ENCODE measurements at regions not wholly inside any gene's neighbourhood (a gene's known extent, or its start where the extent isn't known, plus 50 kb on each side); places are given as distances from the start of the nearest gene placed in this dataset.
"Not testable (repeated sequence)": the region's sequence is repeated elsewhere in the genome, so short reads cannot be mapped to it uniquely, and the experiment has no call there.

- H3K23ac ChIP-seq (ENCODE audit: low read depth, low read length, poor library complexity); H3K36me3 ChIP-seq (replicated peaks in 1 of 2; ENCODE audit: control insufficient read depth in 2 of 2, insufficient read depth in 2 of 2, low read length in 2 of 2); H2BK15ac ChIP-seq (ENCODE audit: low read length); H2BK5ac ChIP-seq (ENCODE audit: low read length); H4K8ac ChIP-seq (ENCODE audit: low read depth, low read length); H3K27me3 ChIP-seq (ENCODE audit: control insufficient read depth in 3 of 3, insufficient read depth in 3 of 3, low read depth in 1 of 3, low read length in 3 of 3); DNase-seq (ENCODE audit: low spot score); H3K9me3 ChIP-seq (replicated peaks in 1 of 2; ENCODE audit: control insufficient read depth in 2 of 2, insufficient read depth in 1 of 2, low read depth in 1 of 2, low read length in 2 of 2); H2AFZ ChIP-seq (ENCODE audit: low read length); H2AK5ac ChIP-seq (ENCODE audit: low read depth, low read length); H3K27ac ChIP-seq (replicated peaks; ENCODE audit: low read length); H3K79me1 ChIP-seq (ENCODE audit: low read depth, low read length); H3K9ac ChIP-seq (ENCODE audit: low read depth, low read length, poor library complexity); H3K4me3 ChIP-seq (ENCODE audit: low read length in 2 of 2); H3K4me1 ChIP-seq (ENCODE audit: control insufficient read depth in 2 of 2, insufficient read depth in 1 of 2, low read depth in 1 of 2, low read length in 2 of 2); H4K91ac ChIP-seq (ENCODE audit: low read depth, low read length, poor library complexity); H2BK12ac ChIP-seq (ENCODE audit: low read length); H2BK120ac ChIP-seq (ENCODE audit: low read depth, low read length); H3K18ac ChIP-seq (ENCODE audit: low read length); H3K4me2 ChIP-seq (ENCODE audit: insufficient read depth, low read length, poor library complexity, severe bottlenecking); H3K4ac ChIP-seq (ENCODE audit: low read length); H3K14ac ChIP-seq (ENCODE audit: low read length): not testable (repeated sequence)
- WGBS, 2 donors (ENCODE audit: extremely low coverage in 2 of 2, insufficient read length in 2 of 2, insufficient replicate concordance in 1 of 2): no CpG with 5 or more reads among the region's 2 CpGs
Measured at GRCh38 chr9:111735344-111735743, 59.4 kb downstream of the SHOC1 start.

GRCh38 chr9:111731928-111732327, 62.8 kb downstream of the SHOC1 start:
- Histone ChIP-seq H3K9me3 (replicated peaks in 1 of 2; ENCODE audit: control insufficient read depth in 2 of 2, insufficient read depth in 1 of 2, low read depth in 1 of 2, low read length in 2 of 2) (peaks cover 5% of the 10 kb centered on the region in 2 donors), H2AK5ac (ENCODE audit: low read depth, low read length) (no peak overlapping the region), H3K18ac (ENCODE audit: low read length) (no peak overlapping the region), H3K4me3 (ENCODE audit: low read length in 2 of 2) (no peak overlapping the region), H3K14ac (ENCODE audit: low read length) (no peak overlapping the region), H3K4me2 (ENCODE audit: insufficient read depth, low read length, poor library complexity, severe bottlenecking) (no peak overlapping the region), H2BK12ac (ENCODE audit: low read length) (no peak overlapping the region), H2AFZ (ENCODE audit: low read length) (no peak overlapping the region), H3K79me1 (ENCODE audit: low read depth, low read length) (no peaks in the 10 kb centered on the region), H2BK15ac (ENCODE audit: low read length) (no peak overlapping the region), H3K23ac (ENCODE audit: low read depth, low read length, poor library complexity) (no peak overlapping the region), H3K36me3 (replicated peaks in 1 of 2; ENCODE audit: control insufficient read depth in 2 of 2, insufficient read depth in 2 of 2, low read length in 2 of 2) (no peaks in the 10 kb centered on the region), H3K4me1 (ENCODE audit: control insufficient read depth in 2 of 2, insufficient read depth in 1 of 2, low read depth in 1 of 2, low read length in 2 of 2) (no peaks in the 10 kb centered on the region), H4K91ac (ENCODE audit: low read depth, low read length, poor library complexity) (no peak overlapping the region), H3K27me3 (ENCODE audit: control insufficient read depth in 3 of 3, insufficient read depth in 3 of 3, low read depth in 1 of 3, low read length in 3 of 3) (no peaks in the 10 kb centered on the region), H3K27ac (replicated peaks; ENCODE audit: low read length) (no peak overlapping the region), H2BK5ac (ENCODE audit: low read length) (no peak overlapping the region), H3K9ac (ENCODE audit: low read depth, low read length, poor library complexity) (no peak overlapping the region), H3K4ac (ENCODE audit: low read length) (no peak overlapping the region), H4K8ac (ENCODE audit: low read depth, low read length) (no peak overlapping the region), H2BK120ac (ENCODE audit: low read depth, low read length) (no peak overlapping the region)
- no peak for DNase-seq (ENCODE audit: low spot score)

DNA sequence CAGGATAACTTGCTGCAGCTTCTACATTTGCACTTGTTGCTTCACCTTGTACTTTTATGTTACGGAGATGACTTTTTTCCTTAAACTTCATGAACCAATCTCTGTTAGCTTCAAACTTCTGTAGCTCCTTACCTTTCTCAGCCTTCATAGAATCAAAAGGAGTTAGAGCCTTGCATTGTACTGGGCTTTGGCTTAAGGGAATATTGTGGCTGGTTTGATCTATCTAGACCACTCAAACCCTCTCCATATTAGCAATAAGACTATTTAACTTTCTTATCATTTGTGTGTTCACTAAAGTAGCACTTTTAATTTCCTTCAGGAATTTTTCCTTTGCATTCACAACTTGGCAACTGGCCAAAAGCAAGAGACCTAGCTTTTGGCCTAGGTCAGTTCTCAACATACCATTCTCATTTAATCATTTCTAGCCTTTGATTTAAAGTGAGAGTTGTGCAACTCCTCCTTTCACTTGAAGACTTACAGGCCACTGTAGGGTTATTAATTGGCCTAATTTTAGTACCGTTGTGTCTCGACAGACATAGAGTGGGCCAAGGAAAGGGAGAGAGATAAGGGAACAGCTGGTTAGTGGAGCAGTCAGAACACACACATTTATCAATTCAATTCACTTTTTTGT, 63.7 kb downstream of the SHOC1 start:
- no peak overlapping the region for H3K23ac ChIP-seq (ENCODE audit: low read depth, low read length, poor library complexity)
- no peak overlapping the region for H3K9ac ChIP-seq (ENCODE audit: low read depth, low read length, poor library complexity)
- WGBS, 2 donors (ENCODE audit: extremely low coverage in 2 of 2, insufficient read length in 2 of 2, insufficient replicate concordance in 1 of 2): no CpG with 5 or more reads among the region's 3 CpGs
- H2AFZ ChIP-seq (ENCODE audit: low read length): no peak overlapping the region
- DNase-seq (ENCODE audit: low spot score): no peak
- no peak overlapping the region for H3K14ac ChIP-seq (ENCODE audit: low read length)
- no peak overlapping the region for H3K4ac ChIP-seq (ENCODE audit: low read length)
- no peak overlapping the region for H2BK12ac ChIP-seq (ENCODE audit: low read length)
- H2BK15ac ChIP-seq (ENCODE audit: low read length): no peak overlapping the region
- H3K4me1 ChIP-seq (ENCODE audit: control insufficient read depth in 2 of 2, insufficient read depth in 1 of 2, low read depth in 1 of 2, low read length in 2 of 2): no peaks in the 10 kb centered on the region
- no peak overlapping the region for H4K91ac ChIP-seq (ENCODE audit: low read depth, low read length, poor library complexity)
- H2AK5ac ChIP-seq (ENCODE audit: low read depth, low read length): no peak overlapping the region
- no peak overlapping the region for H2BK120ac ChIP-seq (ENCODE audit: low read depth, low read length)
- no peak overlapping the region for H2BK5ac ChIP-seq (ENCODE audit: low read length)
- H3K18ac ChIP-seq (ENCODE audit: low read length): no peak overlapping the region
- H3K4me3 ChIP-seq (ENCODE audit: low read length in 2 of 2): no peak overlapping the region
- no peak overlapping the region for H3K4me2 ChIP-seq (ENCODE audit: insufficient read depth, low read length, poor library complexity, severe bottlenecking)
- no peaks in the 10 kb centered on the region for H3K27me3 ChIP-seq (ENCODE audit: control insufficient read depth in 3 of 3, insufficient read depth in 3 of 3, low read depth in 1 of 3, low read length in 3 of 3)
- H4K8ac ChIP-seq (ENCODE audit: low read depth, low read length): no peak overlapping the region
- no peak overlapping the region for H3K27ac ChIP-seq (replicated peaks; ENCODE audit: low read length)
- H3K36me3 ChIP-seq (replicated peaks in 1 of 2; ENCODE audit: control insufficient read depth in 2 of 2, insufficient read depth in 2 of 2, low read length in 2 of 2): no peaks in the 10 kb centered on the region
- H3K79me1 ChIP-seq (ENCODE audit: low read depth, low read length): no peaks in the 10 kb centered on the region
- peaks cover under 1 to 5% of the 10 kb centered on the region in 2 donors for H3K9me3 ChIP-seq (replicated peaks in 1 of 2; ENCODE audit: control insufficient read depth in 2 of 2, insufficient read depth in 1 of 2, low read depth in 1 of 2, low read length in 2 of 2)

- Histone ChIP-seq H3K9me3 (replicated peaks in 1 of 2; ENCODE audit: control insufficient read depth in 2 of 2, insufficient read depth in 1 of 2, low read depth in 1 of 2, low read length in 2 of 2) (peaks cover 0 to 5% of the 10 kb centered on the region in 2 donors), H3K36me3 (replicated peaks in 1 of 2; ENCODE audit: control insufficient read depth in 2 of 2, insufficient read depth in 2 of 2, low read length in 2 of 2) (no peaks in the 10 kb centered on the region), H3K27ac (replicated peaks; ENCODE audit: low read length) (no peak overlapping the region), H3K4me3 (ENCODE audit: low read length in 2 of 2) (no peak overlapping the region), H2AFZ (ENCODE audit: low read length) (no peak overlapping the region), H3K14ac (ENCODE audit: low read length) (no peak overlapping the region), H2AK5ac (ENCODE audit: low read depth, low read length) (no peak overlapping the region), H4K91ac (ENCODE audit: low read depth, low read length, poor library complexity) (no peak overlapping the region), H2BK12ac (ENCODE audit: low read length) (no peak overlapping the region), H3K4ac (ENCODE audit: low read length) (no peak overlapping the region), H4K8ac (ENCODE audit: low read depth, low read length) (no peak overlapping the region), H3K4me2 (ENCODE audit: insufficient read depth, low read length, poor library complexity, severe bottlenecking) (peak overlapping the region; percentile 11), H3K18ac (ENCODE audit: low read length) (no peak overlapping the region), H3K9ac (ENCODE audit: low read depth, low read length, poor library complexity) (no peak overlapping the region), H3K79me1 (ENCODE audit: low read depth, low read length) (no peaks in the 10 kb centered on the region), H3K27me3 (ENCODE audit: control insufficient read depth in 3 of 3, insufficient read depth in 3 of 3, low read depth in 1 of 3, low read length in 3 of 3) (no peaks in the 10 kb centered on the region), H2BK120ac (ENCODE audit: low read depth, low read length) (no peak overlapping the region), H3K23ac (ENCODE audit: low read depth, low read length, poor library complexity) (no peak overlapping the region), H2BK5ac (ENCODE audit: low read length) (no peak overlapping the region), H2BK15ac (ENCODE audit: low read length) (no peak overlapping the region), H3K4me1 (ENCODE audit: control insufficient read depth in 2 of 2, insufficient read depth in 1 of 2, low read depth in 1 of 2, low read length in 2 of 2) (no peaks in the 10 kb centered on the region)
- no CpG with 5 or more reads among the region's 2 CpGs for WGBS, 2 donors (ENCODE audit: extremely low coverage in 2 of 2, insufficient read length in 2 of 2, insufficient replicate concordance in 1 of 2)
- DNase-seq (ENCODE audit: low spot score): no peak
Measured at GRCh38 chr9:111728617-111729366, 65.9 kb downstream of the SHOC1 start.

Measured in neuronal stem cell (in vitro differentiated cells).